ENCODE measurements at regions not wholly inside any gene's neighbourhood (a gene's known extent, or its start where the extent isn't known, plus 50 kb on each side); places are given as distances from the start of the nearest gene placed in this dataset.

DNA sequence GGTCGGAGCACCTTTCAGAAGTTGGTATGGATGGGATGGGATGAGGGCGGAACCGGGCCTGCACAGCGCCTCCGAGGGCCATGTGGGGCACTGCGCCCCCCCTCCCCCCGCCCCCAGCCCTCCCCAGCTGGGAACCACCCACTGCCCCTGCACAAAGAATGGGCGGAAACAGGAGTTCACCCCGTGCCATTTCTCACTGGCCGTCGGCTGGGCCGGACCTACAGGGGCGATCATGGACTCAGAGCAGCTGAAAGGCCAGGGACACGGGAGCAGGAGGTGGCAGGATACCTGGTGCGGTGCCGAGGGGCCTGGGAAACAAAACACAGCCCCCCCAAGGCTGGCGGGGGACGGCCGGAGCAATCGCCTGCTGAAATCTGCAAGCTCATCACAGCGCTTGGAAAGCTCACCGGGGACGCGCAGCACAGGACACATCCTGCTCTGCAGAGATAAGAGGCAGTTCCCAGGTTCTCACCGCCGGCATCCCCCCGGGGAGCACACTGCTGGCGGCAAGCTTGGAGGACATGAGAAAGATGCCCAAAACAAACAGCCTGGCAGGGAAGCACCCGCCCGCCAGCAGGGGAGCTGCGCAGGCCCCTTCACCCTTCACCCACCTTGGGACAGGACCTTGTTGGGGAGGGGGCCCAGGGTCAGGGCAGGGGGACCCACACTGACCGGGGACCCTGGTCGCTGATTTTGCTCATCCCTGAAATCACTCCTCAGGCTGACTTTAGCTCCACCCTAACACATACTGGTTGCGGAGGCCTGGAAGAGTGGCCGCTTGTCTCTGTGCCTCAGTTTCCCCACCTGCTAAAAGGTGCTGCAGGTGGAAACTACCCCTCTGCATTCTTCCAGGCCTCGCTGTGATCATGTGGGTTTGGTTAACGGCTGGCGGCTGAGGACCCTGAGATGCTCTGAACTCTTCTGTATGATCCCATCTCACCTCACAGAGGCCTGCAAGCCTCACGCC is 263.9 kb downstream of the C16orf95 start:
- H3K9me3 Mint-ChIP-seq (ENCODE audit: low read depth): peaks cover 4% of the 10 kb centered on the region
- peaks cover 37% of the 10 kb centered on the region for H3K27me3 Mint-ChIP-seq
- no peak for DNase-seq (ENCODE audit: low spot score, unreplicated experiment)
- H3K4me1 Mint-ChIP-seq (ENCODE audit: low read depth): no peaks in the 10 kb centered on the region
- no peaks in the 10 kb centered on the region for H3K36me3 Mint-ChIP-seq (ENCODE audit: insufficient read depth)
- TF ChIP-seq, protein P1, sequence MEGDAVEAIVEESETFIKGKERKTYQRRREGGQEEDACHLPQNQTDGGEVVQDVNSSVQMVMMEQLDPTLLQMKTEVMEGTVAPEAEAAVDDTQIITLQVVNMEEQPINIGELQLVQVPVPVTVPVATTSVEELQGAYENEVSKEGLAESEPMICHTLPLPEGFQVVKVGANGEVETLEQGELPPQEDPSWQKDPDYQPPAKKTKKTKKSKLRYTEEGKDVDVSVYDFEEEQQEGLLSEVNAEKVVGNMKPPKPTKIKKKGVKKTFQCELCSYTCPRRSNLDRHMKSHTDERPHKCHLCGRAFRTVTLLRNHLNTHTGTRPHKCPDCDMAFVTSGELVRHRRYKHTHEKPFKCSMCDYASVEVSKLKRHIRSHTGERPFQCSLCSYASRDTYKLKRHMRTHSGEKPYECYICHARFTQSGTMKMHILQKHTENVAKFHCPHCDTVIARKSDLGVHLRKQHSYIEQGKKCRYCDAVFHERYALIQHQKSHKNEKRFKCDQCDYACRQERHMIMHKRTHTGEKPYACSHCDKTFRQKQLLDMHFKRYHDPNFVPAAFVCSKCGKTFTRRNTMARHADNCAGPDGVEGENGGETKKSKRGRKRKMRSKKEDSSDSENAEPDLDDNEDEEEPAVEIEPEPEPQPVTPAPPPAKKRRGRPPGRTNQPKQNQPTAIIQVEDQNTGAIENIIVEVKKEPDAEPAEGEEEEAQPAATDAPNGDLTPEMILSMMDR (IDR thresholded peaks at IDR 0.05; ENCODE audit: unreplicated experiment): peak; percentile 37
- H3K27ac Mint-ChIP-seq: no peak overlapping the region
- H3K4me3 Mint-ChIP-seq (ENCODE audit: low read depth): no peak overlapping the region

DNA sequence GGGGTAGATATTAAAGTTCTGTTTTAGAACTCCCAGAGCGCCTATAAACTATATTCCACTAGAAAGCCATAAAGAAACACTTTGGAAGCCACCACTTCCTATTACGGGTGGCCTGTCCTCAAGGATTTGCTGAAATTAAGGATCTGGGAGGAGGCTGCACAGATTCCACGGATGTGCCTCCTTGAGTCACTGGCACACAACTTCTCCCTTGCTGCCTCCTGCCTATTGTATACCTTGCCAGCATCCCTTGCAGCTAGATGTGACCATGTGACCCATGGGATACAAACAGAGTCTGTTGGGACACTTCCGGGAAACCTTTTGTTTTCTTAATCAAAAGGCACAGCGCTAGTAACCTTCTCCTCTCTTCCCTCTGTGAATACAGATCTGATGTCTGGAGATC is 263.0 kb downstream of the C16orf95 start:
- Mint-ChIP-seq H3K27ac (no peak overlapping the region), H3K27me3 (peaks cover 42% of the 10 kb centered on the region), H3K4me1 (ENCODE audit: low read depth) (no peaks in the 10 kb centered on the region), H3K9me3 (ENCODE audit: low read depth) (peaks cover 4% of the 10 kb centered on the region), H3K4me3 (ENCODE audit: low read depth) (no peak overlapping the region), H3K36me3 (ENCODE audit: insufficient read depth) (no peaks in the 10 kb centered on the region)
- TF ChIP-seq, protein P1 (IDR thresholded peaks at IDR 0.05; ENCODE audit: unreplicated experiment): no peak
- DNase-seq (ENCODE audit: low spot score, unreplicated experiment): no peak

DNA sequence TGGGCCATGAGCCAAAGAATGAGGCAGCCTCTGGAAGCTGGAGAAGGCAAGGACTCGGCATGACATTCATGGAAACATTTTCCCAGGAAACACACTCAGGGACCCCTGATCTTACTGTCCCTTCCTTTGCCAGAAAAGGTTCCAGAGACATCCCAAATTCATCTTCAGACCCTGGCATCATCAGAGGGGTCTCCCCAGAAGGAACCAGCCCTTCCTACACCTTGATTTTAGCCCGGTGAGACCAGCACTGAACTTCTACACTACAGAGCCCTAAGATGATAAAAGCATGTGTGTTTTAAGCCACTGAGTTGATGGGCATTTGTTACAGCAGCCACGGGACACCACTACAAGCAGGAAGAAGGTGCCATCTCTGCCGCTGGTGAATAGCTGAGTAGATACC is 262.3 kb downstream of the C16orf95 start:
- H3K4me1 Mint-ChIP-seq (ENCODE audit: low read depth): no peaks in the 10 kb centered on the region
- DNase-seq (ENCODE audit: low spot score, unreplicated experiment): no peak
- no peak overlapping the region for H3K4me3 Mint-ChIP-seq (ENCODE audit: low read depth)
- H3K36me3 Mint-ChIP-seq (ENCODE audit: insufficient read depth): no peaks in the 10 kb centered on the region
- TF ChIP-seq, protein P1 (IDR thresholded peaks at IDR 0.05; ENCODE audit: unreplicated experiment): no peak
- no peak overlapping the region for H3K27ac Mint-ChIP-seq
- peaks cover 4% of the 10 kb centered on the region for H3K9me3 Mint-ChIP-seq (ENCODE audit: low read depth)
- H3K27me3 Mint-ChIP-seq: peaks cover 45% of the 10 kb centered on the region

DNA sequence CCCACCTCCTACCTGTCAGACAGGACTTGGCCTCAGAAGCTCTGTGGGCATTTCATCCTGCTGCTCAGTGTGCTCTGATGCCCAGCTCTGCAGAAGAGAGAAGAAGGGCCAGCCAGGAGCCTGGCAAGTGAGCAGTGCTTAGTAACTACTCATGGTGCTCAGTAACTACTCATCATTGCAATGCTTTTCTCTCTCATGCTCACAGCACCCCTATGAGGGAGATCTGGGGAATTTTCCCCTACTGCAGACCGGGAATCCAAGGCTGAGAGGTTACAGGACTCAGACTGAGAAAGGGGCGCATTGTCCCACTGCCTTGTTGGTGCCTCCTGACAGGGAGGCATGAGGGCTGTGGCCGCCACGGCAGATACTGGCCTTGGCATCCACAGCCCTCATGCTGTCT is 261.1 kb downstream of the C16orf95 start:
- Mint-ChIP-seq H3K36me3 (ENCODE audit: insufficient read depth) (no peaks in the 10 kb centered on the region), H3K27me3 (peaks cover 46% of the 10 kb centered on the region), H3K9me3 (ENCODE audit: low read depth) (peaks cover 4% of the 10 kb centered on the region), H3K27ac (no peak overlapping the region), H3K4me1 (ENCODE audit: low read depth) (no peaks in the 10 kb centered on the region), H3K4me3 (ENCODE audit: low read depth) (no peak overlapping the region)
- TF ChIP-seq, protein P1 (IDR thresholded peaks at IDR 0.05; ENCODE audit: unreplicated experiment): no peak
- DNase-seq (ENCODE audit: low spot score, unreplicated experiment): no peak

DNA sequence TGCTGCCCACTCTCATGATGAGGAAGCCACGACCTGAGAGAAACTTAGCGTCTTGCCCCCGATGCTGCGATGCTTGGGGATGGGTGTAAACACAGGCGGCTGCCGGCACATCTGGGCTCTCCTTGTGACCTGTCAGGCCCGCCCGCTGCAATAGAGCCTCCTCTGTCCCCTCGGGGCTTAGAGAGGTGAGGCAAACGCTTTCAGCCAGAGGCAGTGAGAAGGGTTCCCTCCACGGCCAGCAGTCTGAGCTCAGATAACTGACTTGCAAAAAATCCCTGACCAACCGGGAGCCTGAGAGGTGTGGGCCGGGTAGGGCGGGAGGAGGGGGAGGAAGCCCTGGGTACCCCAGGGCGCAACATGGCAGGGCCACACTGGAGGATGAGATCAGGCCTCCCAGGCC is 260.6 kb downstream of the C16orf95 start:
- no peaks in the 10 kb centered on the region for H3K36me3 Mint-ChIP-seq (ENCODE audit: insufficient read depth)
- H3K4me3 Mint-ChIP-seq (ENCODE audit: low read depth): no peak overlapping the region
- peaks cover 4% of the 10 kb centered on the region for H3K9me3 Mint-ChIP-seq (ENCODE audit: low read depth)
- DNase-seq (ENCODE audit: low spot score, unreplicated experiment): no peak
- peaks cover 46% of the 10 kb centered on the region for H3K27me3 Mint-ChIP-seq
- no peaks in the 10 kb centered on the region for H3K4me1 Mint-ChIP-seq (ENCODE audit: low read depth)
- TF ChIP-seq, protein P1 (IDR thresholded peaks at IDR 0.05; ENCODE audit: unreplicated experiment): no peak
- H3K27ac Mint-ChIP-seq: no peak overlapping the region
